Stimulated activated CD4-positive, alpha-beta T cell treated with anti-CD3 and anti-CD28 coated beads, Interleukin-2, amount 100 ng/mL, for 4 hours (primary cell): ENCODE measurements at regions not wholly inside any gene's neighbourhood (a gene's known extent, or its start where the extent isn't known, plus 50 kb on each side); places are given as distances from the start of the nearest gene placed in this dataset.

Experiments
- DNase-seq: peaks from one replicate; pipeline ENCODE4 v3.0.0-alpha.2; 2020; ENCODE audit warnings: low read depth

DNA sequence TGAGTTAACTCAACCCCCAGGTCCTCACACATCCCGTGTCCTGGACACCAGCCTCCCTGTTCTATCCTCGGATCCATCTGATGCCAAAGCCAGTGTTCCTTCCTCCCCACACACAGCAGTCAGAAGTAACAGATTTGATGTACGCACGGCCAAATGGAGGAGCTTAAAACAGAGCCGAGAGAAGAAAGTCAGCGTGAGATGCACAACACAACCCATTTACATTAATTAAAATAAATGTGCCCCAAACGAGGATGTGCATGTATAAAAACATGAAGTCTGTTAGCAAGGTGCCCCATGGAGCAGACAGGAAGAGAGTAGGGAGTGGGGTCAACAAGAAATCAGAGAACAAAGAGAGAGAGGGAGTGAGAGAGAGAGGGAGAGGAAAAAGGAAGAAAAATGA, 191.2 kb downstream of the HAUS1 start:
- DNase-seq, result no peak

DNA sequence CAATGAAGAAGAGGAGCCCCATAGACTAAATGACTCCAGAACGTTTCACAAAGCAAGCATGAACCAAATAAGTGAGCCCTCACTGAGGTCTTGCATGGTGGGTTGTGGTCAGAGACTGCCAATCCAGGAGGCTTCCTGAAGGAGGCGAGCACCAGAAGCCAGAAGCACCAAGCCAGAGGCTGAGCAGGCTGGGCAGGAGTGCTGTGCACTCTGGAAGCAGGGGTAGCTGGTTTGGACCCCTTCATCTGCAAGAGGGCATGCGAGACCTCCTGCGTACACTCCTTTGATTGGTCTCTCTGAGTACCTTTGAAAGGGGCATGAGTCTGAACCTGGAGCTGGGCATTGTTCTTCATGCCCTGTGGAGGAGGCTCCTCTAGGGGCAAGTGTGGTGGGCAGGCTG, 192.5 kb downstream of the HAUS1 start:
- DNase-seq, result no peak

DNA sequence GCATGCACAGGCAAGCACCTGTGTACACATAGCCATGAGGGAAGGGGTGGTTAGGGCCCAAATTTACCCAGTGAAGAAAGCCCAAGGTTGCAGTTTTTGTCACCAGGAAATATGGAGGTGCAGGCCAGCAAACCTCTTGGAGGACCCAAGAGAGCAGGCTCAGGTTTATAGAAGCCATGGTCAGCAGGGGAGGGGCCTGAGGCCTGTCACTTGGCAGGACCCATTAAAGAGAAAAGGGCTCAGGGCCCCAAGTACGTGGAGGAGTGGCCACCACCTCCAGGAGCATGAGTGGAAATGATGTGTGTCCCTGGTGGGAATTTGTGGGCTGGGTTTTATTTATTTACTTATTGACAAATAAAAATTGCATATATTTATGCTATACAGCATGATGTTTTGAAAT, 192.9 kb downstream of the HAUS1 start:
- no peak for DNase-seq

DNA sequence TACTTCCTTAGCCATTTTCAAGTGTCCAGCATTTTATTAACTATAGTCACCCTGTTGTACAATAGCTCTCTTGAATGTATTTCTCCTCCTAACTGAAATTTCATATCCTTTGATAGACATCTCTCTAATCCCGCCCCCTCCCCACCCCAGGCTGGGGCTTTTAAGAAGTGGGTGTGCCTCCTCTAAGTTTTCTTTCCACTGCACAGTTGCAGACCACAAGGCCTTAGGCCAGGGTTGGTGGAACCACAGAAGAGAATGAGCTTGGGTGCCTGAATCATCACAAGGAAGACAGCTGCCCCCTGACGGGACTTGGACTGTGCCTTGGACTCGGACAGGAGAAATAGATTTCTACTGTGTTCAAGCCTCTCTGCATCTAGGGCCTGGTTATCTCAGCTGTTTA, 193.4 kb downstream of the HAUS1 start:
- DNase-seq, result no peak

DNA sequence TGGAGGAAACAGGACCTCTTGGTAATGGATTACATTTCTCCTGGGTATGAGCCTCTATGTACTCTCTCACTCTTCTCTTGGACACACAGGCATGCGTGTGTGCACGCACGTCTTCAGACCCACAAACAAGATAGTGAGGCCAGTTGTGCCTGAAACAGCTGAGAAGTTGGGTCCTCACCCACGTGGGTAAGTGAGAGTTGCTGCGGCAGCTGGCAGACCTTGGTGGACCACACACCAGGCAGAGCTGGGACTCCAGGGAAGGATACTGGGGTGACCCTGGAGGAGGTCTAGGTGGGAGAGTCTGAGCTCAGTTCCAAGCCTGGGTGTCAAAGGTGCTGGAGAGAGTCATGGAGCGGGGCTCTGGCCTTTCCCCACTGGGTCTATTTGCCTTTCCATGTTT, 194.3 kb downstream of the HAUS1 start:
- DNase-seq, result no peak

DNA sequence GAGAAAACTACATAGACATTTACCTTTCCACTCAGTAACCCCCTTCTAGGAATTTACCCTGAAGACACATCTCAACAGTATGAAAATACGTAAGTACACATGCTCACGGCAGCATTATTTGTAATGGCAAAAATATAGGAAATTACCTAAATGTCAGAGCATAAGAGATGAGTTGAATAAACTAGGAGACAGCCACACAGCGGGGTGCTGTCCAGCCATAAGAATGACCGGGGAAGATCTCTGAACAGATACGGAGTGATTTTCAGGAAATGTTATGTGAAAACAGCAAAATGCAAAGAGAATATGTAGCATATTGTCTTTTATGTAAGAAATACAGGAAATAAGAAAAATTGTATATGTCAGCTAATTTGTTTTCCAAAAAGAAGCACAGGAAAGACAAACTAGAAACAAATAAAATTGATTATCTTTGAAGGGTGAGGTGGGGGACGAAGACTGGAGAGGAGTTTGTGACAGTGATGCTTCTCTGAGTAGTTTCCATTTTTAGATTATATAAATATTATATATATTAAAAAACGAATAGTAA, 195.4 kb downstream of the HAUS1 start:
- no peak for DNase-seq

DNA sequence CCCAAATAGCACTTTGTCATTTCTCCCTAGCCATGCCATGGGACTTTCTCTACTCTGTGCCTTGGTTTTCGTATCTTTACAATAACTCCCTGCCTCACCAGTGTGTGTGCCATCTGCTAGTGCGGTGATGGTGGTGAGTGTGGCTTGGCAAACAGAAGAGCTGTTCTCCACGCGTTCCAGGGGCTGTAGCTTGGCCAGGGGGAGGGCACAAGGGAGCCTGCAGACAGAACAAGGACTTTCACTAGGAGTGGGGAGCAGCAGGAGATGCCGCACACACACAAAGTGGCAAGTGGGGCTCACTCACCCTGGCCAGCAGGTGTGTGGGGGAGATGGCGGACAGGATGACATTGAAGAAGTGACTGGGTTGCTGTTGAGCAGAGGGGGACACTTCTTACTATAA, 196.9 kb downstream of the HAUS1 start:
- no peak for DNase-seq

DNA sequence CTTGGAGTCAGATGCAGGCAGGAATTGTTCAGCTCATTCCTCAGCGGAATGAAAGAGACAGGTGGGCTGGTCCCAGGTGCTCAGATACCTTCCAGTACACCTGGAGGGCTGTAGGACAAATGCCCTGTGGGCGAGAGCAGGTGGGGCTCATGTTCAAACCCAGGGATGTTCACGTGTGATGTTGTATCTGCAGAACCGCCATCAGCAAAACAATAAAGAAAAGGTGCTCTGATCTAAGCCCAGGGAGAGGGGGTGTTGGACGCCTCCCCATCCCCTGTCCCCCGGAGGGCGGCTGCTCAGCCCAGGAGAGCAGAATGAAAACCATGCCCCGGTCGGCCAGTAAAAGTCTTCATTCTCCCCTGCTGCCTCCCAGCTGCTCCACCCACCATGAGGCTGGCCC, 197.4 kb downstream of the HAUS1 start:
- DNase-seq, result no peak

DNA sequence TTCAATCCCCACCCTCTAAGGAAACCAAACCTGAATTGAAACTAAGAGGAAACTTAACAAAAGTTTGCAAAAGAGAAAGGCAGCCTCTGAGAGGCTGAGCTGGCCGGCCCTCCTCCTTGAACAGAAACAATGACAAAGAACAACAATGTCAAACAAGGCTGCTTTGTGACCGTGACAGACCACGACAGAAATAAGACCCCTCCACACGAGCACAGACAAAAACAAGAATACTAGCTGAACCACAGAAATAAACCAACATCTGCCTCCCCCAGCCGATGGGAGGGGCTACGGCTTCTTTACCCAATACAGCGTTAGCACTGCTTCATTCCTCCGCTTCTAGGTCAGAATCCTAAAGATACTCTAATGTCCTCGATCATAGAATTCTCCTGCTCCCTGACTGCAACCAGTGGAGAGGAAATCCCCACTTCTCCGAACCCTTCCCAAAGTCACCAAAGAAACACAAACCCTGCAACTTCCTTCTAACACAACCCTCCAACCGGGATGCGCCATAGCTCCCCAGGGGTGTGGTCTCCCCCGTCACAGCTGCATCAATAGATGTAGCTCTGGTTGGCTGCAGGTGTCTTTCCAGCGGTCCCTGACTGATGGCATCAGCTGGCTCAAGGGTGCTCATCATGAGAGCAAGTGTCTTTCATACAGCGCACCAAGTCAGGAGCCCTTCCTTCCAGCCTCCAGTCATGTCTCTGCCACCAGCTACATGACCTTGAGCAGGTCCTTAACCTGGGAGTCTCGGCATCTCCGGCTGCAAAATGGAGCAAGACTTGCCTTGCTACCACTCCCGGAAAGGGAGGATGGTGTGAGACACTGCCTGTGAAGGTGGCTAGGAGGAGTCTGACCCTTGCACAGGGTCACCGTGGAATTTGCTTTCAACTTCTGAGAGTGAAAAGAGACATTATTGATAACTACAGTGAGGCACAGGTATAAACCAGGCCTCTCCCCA, 198.6 kb downstream of the HAUS1 start:
- DNase-seq, result no peak

DNA sequence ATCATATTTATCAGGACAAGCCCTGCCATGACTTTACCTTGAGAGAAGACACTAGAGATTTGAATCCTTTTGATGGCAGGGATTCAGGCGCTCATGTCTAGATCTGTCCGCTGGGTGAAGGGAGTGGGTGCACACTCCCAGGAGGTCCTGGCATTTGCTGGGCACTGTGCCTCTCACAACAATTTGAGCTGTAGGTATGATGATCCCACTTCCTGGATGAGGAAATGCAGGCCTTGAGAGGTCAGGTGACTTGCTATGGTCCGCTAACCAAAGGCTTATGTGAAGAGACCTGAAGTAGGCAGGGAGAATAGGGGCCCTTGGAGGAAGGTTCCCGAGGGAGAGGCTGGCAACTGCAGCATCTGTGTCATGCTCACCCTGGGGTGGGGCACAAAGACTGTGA, 206.1 kb downstream of the HAUS1 start:
- no peak for DNase-seq

DNA sequence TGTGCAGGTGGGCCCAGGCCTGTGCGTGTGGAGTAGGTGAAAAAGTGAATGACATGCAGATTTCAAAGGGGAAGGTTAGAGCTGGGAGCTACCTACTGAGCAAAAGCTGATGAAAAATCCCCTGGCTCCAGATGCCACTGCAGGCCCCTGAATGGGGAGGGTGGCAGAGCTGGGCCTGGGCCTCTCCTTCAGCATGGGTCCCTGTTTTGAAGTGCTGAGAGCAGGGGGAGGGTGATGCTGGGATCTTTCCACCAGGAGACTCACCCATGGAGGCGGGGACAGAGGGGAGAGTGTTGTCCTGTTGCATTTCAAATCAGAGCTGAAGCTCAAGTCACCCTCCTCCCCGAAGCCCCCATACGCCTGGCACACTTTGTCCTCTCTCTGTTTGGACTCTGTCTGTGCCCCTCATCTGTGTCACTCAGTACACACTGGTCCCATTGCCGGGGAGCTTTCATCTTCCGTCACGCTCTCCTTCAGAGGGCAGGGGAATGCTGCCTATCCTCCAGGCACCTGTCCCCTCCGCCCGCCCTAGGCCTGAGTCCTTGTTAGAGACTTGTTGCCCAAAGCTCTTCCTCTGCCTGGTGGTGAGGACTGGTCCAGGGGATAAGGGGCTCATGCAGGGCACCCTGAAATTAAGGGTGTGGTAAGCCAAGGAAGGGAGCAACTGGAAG, 206.6 kb downstream of the HAUS1 start:
- DNase-seq, result no peak

DNA sequence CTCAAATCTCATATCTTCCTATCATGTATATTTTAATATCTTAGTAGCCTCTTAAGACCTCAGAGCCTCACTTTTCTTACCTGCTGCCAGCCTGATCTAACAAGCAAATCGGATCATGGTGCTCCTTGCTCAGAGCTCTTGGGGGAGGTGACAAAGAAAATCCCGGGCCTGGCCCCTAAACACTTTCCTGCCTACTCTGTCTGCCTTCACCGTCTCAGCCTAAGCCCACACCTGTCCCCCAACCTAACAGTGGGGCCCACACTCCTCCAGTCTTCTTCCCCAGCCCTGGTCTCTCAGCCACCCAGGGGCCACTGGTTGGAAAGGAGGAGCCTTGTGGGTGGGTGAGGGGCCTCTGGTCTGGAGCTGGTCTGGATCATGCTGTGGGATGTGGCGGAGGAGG, 207.3 kb downstream of the HAUS1 start:
- DNase-seq, result no peak

DNA sequence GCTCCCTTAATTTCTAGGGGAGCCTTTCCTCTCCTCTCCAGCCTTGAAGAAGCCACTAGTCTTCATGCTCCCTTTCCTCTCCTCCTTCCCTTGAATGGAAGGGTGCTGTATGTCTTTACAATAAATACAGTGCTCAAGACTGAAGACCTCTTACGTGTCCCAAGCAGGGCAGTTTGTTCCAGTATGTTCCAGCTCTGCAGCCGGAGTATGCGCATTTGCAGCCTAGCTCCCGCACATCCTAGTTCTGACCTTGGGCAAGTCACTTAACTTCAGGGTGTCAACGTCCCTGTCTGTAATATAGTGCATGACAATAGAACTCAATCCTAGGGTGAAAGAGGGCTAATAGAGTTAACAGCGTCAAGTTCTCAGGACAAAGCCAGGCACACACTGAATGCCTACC, 208.0 kb downstream of the HAUS1 start:
- DNase-seq, result no peak

DNA sequence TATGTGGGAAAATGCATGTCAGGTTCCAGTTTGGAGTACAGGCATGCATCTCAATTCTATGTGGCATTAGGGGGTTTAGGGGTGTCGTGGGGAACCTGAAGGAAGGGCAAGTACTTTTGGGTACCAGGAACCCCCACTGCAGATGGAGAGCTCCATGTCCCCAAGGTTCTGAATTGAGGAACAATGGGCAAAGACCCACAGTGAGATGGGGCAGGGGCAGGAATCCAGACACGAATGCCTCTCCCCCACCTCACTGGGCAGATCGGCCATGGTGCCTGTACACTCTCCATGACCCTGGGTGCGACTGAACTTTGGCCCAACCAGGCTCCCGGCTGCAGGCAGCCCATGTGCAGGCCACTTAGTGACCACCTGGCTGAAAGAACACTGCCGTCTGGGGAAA, 209.3 kb downstream of the HAUS1 start:
- no peak for DNase-seq

DNA sequence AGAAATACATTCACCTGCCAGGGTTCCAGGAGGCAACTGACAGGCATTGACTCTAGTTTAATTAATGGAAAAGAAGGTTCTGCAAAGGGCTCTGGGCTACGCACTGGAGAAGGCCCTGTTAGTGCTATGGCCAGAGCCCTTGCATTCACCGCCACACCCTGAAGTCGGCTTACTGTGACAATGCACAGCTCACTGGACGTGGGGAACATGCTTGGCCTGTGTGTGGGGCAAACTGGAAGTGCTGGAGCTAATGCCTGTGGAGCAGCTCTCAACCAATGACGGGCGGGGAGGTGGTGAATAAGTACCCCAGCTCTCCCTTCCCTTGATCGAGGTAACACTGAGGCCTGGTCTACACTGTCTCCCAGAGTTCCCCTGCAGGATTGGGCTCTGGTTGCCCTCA, 209.8 kb downstream of the HAUS1 start:
- no peak for DNase-seq

DNA sequence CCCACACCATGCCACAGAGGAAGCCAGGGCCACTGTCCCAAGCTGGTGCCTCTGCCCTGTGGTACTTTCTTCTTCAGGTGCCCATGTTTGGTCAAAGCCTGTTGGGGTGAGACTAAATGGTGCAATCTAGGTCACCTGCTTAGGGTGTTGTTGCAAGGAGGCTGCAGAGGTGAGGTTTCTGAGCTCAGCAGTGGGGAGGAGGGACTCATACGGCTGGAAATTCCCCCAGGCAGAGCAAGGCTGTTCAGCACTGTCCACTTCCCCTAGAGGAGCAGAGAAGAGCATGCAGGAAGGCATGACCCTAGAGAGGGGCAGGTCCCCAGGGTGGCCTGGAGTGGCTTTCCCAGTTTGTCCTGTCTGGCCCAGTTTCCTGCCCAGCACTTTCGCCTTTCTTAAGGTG, 211.0 kb downstream of the HAUS1 start:
- DNase-seq, result no peak

DNA sequence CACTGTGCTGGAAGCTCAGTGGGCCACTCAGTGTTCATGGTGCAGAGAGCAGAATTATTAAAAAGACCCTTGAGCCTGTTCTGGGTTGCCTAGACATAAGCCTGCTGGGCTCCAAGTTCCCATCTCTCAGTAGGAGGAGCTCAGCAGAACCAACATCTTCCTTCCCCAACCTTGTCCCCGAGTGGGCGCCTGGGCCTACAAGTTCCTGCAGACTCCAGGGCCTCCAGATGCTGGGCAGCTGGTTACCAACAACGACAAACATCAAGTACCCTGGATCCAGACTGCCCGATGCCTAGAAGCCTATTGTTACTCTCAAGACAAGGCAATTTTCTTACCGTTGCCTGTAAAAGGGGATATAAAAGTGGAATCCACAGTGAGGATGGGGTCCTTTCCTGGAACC, 214.2 kb downstream of the HAUS1 start:
- DNase-seq, result no peak

DNA sequence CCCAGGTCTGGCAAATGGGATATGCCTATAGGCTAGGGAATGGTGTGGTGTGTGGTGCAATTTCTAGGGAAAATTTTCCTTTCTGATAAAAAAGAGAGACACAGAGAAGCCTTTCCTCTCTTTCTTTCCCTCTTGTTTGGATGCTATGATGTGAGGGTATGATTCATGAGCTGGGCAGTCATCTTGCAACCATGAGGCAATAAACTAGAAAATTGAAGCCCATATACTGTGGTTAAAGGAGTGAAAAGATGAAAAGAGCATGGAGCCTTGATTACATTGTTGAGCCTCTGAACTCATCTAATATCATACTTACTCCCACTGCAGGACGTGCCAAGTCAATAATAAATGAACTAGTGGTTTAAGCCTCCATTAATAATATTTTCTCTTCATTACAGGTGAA, 215.6 kb downstream of the HAUS1 start:
- DNase-seq, result no peak

DNA sequence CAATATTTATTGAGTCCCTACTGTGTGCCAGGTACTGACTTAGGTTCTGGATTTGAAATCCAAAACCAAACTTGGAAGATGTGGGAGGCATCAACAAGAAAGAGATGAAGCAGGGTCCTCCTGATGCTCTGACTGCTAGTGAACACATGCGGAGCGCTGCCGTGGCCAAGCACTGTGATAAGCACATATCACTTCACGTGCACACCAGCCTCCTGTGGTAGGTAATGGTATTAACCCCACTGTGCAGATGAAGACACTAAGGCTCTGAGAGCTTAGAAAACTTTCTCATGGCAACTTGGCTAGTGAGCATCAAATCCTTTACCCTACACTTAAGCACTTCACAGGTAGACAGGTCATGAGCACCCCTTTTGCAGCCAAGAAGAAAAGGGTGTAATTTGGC, 216.1 kb downstream of the HAUS1 start:
- no peak for DNase-seq

DNA sequence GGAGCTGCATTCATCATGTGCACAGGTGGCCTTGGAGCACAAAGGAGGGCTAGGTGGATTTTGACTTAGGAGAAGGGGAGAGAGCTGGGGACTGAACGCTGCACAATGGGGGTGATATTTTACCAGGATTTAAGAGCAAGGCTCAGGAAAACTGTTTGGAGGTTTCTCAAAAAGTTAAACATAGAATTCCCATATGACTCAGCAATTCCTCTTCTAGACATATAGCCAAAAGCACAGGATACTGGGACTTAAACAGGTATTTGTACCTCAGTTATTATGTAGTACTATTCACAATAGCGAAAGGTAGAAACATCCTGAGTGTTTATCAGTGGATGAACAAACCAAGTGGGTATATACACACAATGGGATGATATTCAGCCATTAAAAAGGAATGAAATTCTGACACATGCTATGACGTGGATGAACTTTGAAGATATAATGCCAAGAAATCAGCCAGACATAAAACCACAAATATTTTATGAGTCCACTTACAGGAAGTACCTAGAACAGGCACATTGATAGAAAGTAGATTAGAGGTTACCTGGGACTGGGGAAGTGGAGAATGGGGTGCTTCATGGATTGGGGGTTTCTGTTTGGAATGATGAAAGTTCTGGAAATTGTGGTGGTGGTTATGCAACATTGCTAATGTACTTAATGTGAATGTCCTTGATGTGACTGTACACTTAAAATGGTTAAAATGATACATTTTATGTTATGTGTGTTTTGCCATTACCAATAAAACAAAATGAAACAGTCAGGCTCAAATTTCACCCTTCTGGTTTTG, 216.9 kb downstream of the HAUS1 start:
- no peak for DNase-seq

DNA sequence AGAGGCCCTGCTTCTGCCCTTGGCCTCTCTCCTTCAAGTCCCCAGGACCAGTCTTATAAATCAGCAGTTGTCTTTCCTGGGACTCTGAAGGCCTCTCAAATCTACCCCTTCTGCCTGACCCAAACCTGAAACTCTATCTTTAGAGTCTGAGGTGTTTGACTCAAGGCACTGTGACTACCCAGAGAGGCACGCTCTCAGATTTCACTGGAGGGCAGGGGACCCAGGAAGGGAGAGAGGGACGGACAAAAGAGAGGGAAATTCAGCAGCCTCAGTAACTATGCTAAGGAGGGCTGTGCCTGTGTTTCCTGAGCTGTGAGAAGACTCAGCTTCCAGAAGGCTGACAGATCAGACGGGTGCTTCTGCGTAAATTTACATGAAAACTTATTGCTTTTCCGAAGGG, 217.8 kb downstream of the HAUS1 start:
- no peak for DNase-seq

DNA sequence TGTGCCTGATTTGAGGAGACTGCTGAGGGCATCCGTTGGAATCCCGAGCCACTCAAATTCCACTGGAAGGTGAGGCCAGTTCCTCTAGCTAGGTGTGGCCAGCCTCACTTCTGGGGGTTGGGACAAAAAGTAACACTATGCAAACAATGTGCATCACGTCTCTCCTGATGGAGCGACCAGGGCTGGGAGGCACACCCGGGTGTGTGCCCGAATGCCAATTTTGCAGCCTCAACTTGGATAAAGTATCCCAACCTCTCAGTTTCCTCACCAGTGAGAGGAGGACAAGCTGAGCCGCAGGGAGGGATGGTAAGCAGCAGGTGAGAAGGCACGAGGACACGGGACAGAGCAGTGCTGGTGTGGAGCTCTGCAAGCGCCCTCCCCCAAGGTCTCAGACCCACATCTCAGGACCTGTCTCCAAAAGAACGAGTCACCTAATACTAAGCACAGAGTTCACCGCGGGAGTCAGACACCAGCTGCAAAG, 218.3 kb downstream of the HAUS1 start:
- no peak for DNase-seq
